ENCODE measurements at regions not wholly inside any gene's neighbourhood (a gene's known extent, or its start where the extent isn't known, plus 50 kb on each side); places are given as distances from the start of the nearest gene placed in this dataset.

GRCh38 chr20:22411286-22411626, 173.1 kb downstream of the FOXA2 start:
- TF ChIP-seq, protein P1, sequence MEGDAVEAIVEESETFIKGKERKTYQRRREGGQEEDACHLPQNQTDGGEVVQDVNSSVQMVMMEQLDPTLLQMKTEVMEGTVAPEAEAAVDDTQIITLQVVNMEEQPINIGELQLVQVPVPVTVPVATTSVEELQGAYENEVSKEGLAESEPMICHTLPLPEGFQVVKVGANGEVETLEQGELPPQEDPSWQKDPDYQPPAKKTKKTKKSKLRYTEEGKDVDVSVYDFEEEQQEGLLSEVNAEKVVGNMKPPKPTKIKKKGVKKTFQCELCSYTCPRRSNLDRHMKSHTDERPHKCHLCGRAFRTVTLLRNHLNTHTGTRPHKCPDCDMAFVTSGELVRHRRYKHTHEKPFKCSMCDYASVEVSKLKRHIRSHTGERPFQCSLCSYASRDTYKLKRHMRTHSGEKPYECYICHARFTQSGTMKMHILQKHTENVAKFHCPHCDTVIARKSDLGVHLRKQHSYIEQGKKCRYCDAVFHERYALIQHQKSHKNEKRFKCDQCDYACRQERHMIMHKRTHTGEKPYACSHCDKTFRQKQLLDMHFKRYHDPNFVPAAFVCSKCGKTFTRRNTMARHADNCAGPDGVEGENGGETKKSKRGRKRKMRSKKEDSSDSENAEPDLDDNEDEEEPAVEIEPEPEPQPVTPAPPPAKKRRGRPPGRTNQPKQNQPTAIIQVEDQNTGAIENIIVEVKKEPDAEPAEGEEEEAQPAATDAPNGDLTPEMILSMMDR (IDR thresholded peaks at IDR 0.05) = no peak
- Histone ChIP-seq H3K36me3 (ENCODE audit: low read depth) (no peaks in the 10 kb centered on the region), H3K9me3 (no peaks in the 10 kb centered on the region), H3K4me3 (no peak overlapping the region), H3K4me1 (ENCODE audit: low read depth) (no peaks in the 10 kb centered on the region)
- ATAC-seq (no peak), DNase-seq (no peak)
- intact Hi-C loops (cut with DNase I, micrococcal nuclease) = no loop called here

DNA sequence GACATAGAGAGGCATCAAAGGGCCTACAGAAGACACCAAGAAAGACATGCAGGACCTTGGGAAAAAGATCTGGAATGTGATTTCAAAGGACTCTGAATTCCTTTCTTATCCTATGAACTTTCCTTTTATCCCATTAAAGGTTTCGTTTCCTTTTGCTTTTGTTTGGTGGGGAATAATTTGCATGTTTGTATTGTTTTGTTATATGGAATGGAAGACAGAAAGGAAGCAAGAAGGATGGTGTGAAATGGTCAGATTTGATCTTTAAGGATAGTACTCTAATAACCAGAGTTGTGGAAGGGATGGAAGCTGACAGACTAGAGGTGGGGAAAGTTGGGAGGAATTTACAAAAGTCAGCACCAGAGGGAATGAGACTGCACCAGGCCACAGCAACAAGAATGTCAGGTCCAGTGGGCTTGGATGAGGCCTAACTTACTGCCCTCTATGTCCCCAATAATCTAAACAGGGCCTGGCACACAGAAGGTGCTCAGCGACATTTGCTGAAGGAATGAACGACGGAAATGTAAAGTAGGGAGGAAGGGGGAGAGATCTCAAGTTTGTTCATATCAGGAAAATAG, 173.7 kb downstream of the FOXA2 start:
- ATAC-seq = no peak
- no peak overlapping the region for H3K4me3 ChIP-seq
- no peak for DNase-seq
- no peaks in the 10 kb centered on the region for H3K36me3 ChIP-seq (ENCODE audit: low read depth)
- intact Hi-C loops (cut with DNase I, micrococcal nuclease) = no loop called here
- H3K9me3 ChIP-seq = no peaks in the 10 kb centered on the region
- H3K4me1 ChIP-seq (ENCODE audit: low read depth) = no peaks in the 10 kb centered on the region
- TF ChIP-seq, protein P1 (IDR thresholded peaks at IDR 0.05) = no peak

DNA sequence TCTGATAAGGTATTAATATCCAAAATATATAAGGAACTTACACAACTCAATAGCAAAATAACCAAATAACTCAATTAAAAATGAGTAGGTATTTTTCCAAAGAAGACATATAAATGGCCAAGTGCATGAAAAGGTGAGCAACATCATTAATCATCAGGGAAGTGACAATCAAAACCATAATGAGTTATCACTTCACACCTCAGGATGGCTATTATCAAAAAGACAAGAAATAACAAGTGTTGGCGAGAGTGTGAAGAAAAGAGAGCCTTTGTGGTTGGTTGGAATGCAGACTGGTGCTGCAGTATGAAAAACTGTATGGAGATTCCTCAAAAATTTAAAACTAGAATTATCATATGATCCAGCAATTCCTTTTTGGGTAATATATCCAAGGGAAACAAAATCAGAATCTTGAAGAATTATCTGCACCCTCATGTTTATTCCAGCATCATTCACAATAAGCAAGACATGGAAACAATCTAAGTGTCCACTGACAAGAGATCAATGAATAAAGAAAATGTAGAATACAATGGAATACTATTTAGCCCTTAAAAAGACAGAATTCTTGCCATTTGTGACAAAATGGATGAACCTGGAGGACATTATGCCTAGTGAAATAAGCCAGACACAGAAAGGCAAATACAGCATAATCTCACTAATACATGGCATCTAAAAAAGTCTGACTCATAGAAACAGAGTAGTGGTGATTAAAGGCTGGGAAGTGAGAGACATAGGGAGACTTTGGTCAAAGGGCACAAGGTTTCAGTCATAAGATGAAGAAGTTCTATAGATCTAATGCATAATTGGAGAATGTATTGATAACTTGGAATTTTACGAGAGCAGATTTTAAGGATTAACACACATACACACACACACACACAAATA, 175.6 kb downstream of the FOXA2 start:
- H3K4me1 ChIP-seq (ENCODE audit: low read depth) = peaks cover 8% of the 10 kb centered on the region
- no peak overlapping the region for H3K4me3 ChIP-seq
- no peaks in the 10 kb centered on the region for H3K36me3 ChIP-seq (ENCODE audit: low read depth)
- TF ChIP-seq, protein P1 (IDR thresholded peaks at IDR 0.05) = no peak
- intact Hi-C loops (cut with DNase I, micrococcal nuclease) = no loop called here
- ATAC-seq (no peak), DNase-seq (no peak)
- no peaks in the 10 kb centered on the region for H3K9me3 ChIP-seq

- no peaks in the 10 kb centered on the region for H3K9me3 ChIP-seq
- peaks cover 13% of the 10 kb centered on the region for H3K4me1 ChIP-seq (ENCODE audit: low read depth)
- TF ChIP-seq, protein P1 (IDR thresholded peaks at IDR 0.05) = no peak
- DNase-seq (no peak), ATAC-seq (no peak)
- no peaks in the 10 kb centered on the region for H3K36me3 ChIP-seq (ENCODE audit: low read depth)
- no peak overlapping the region for H3K4me3 ChIP-seq
- intact Hi-C loops (cut with DNase I, micrococcal nuclease) = no loop called here
Observed at GRCh38 chr20:22407237-22408193, 176.9 kb downstream of the FOXA2 start.

- Histone ChIP-seq H3K4me1 (ENCODE audit: low read depth) (peaks cover 13% of the 10 kb centered on the region), H3K4me3 (no peak overlapping the region), H3K36me3 (ENCODE audit: low read depth) (no peaks in the 10 kb centered on the region), H3K9me3 (no peaks in the 10 kb centered on the region)
- TF ChIP-seq, protein P1 (IDR thresholded peaks at IDR 0.05) = no peak
- intact Hi-C loops (cut with DNase I, micrococcal nuclease) = no loop called here
- ATAC-seq = peak; percentile 59
- DNase-seq = no peak
Observed at GRCh38 chr20:22404419-22405170, 179.8 kb downstream of the FOXA2 start.
